IMR-90 (cell line): ENCODE measurements at regions not wholly inside any gene's neighbourhood (a gene's known extent, or its start where the extent isn't known, plus 50 kb on each side); places are given as distances from the start of the nearest gene placed in this dataset.

Source experiments
- ATAC-seq: fragments of 200-7000 bp; cut with Tn5 transposase; 2 replicates; pipeline ENCODE4 v1.9.1; 2020; ENCODE audit warnings: low read depth, mild to moderate bottlenecking, moderate library complexity
- BruUV-seq: library from RNA; stranded (reverse); fragments of 400-500 nt; replicated peaks from 2 replicates; lab custom pipeline; 2021; lab: Mats Ljungman, UMichigan
- CTCF ChIA-PET: fragments of 300-600 bp; formaldehyde crosslinking; extraction: SDS; loops from one replicate; lab custom pipeline; 2021; ENCODE audit warnings: antibody characterized with exemption; lab: Yijun Ruan, JAX
- POLR2A ChIA-PET: fragments of 300-600 bp; sonication (Branson Sonifier 250); formaldehyde crosslinking; loops from one replicate; lab custom pipeline; 2022; ENCODE audit warnings: antibody characterized with exemption; ENCODE audit not compliant: unreplicated experiment; lab: Charles Lee
- DNase-seq: peaks from one replicate; pipeline ENCODE4 v3.0.0; 2013
- H2AFZ ChIP-seq: replicated peaks from 2 replicates; pipeline ENCODE3; 2013; ENCODE audit warnings: low read length, mild to moderate bottlenecking; ENCODE audit not compliant: poor library complexity
- H2AK5ac ChIP-seq: 2 replicates; pipeline ENCODE4 v1.6.1; 2013; ENCODE audit warnings: low read depth, low read length, inconsistent platforms
- H2AK9ac ChIP-seq: replicated peaks from 2 replicates; pipeline ENCODE3; 2013; ENCODE audit warnings: mild to moderate bottlenecking, low read depth, low read length, moderate library complexity; ENCODE audit not compliant: poor library complexity
- H2BK120ac ChIP-seq: 2 replicates; pipeline ENCODE4 v1.6.1; 2013; ENCODE audit warnings: low read depth, low read length, inconsistent platforms
- H2BK15ac ChIP-seq: 3 replicates; pipeline ENCODE4 v1.6.1; 2013; ENCODE audit warnings: low read depth, low read length, inconsistent platforms
- H2BK20ac ChIP-seq: 2 replicates; pipeline ENCODE4 v1.6.1; 2013; ENCODE audit warnings: low read depth, mild to moderate bottlenecking, inconsistent platforms, low read length, moderate library complexity
- H2BK5ac ChIP-seq: 2 replicates; pipeline ENCODE4 v1.6.1; 2013; ENCODE audit warnings: mild to moderate bottlenecking, low read depth, low read length, inconsistent platforms; ENCODE audit not compliant: poor library complexity, severe bottlenecking
- H3K14ac ChIP-seq: replicated peaks from 2 replicates; pipeline ENCODE4 v1.6.1; 2013; ENCODE audit warnings: low read depth, low read length, inconsistent platforms
- H3K18ac ChIP-seq: 2 replicates; pipeline ENCODE4 v1.6.1; 2013; ENCODE audit warnings: low read depth, low read length, control low read depth
- H3K23ac ChIP-seq: 2 replicates; pipeline ENCODE4 v1.6.1; 2013; ENCODE audit warnings: low read depth, low read length, inconsistent platforms
- H3K27ac ChIP-seq: 2 replicates; pipeline ENCODE4 v1.5.1; 2013; ENCODE audit warnings: mild to moderate bottlenecking, control low read depth, low read length; ENCODE audit not compliant: insufficient read depth
- H3K27me3 ChIP-seq: 2 replicates; pipeline ENCODE4 v1.6.1; 2013; ENCODE audit warnings: low read length; ENCODE audit not compliant: control insufficient read depth, insufficient read depth
- H3K36me3 ChIP-seq: 2 replicates; pipeline ENCODE4 v1.6.1; 2013; ENCODE audit warnings: low read length, mixed read lengths; ENCODE audit not compliant: control insufficient read depth, insufficient read depth
- H3K4ac ChIP-seq: 2 replicates; pipeline ENCODE4 v1.6.1; 2013; ENCODE audit warnings: low read depth, low read length, inconsistent platforms
- H3K4me1 ChIP-seq: 2 replicates; pipeline ENCODE4 v1.6.1; 2013; ENCODE audit warnings: low read length, mixed read lengths; ENCODE audit not compliant: control insufficient read depth, insufficient read depth
- H3K4me2 ChIP-seq: 2 replicates; pipeline ENCODE4 v1.6.1; 2013; ENCODE audit warnings: low read depth, mild to moderate bottlenecking, control low read depth, low read length, moderate library complexity
- H3K4me3 ChIP-seq: 2 replicates; pipeline ENCODE4 v1.5.1; 2013; ENCODE audit warnings: low read depth, mild to moderate bottlenecking, control low read depth, low read length, moderate library complexity; ENCODE audit not compliant: insufficient read depth
- H3K56ac ChIP-seq: 2 replicates; pipeline ENCODE4 v1.6.1; 2013; ENCODE audit warnings: low read length, inconsistent platforms; ENCODE audit not compliant: insufficient read depth; ENCODE audit errors: extremely low read depth
- H3K79me1 ChIP-seq, 2 experiments: 2 replicates each; pipeline ENCODE4 v1.6.1; 2013; ENCODE audit warnings: low read length in 2 of 2, inconsistent platforms in 1 of 2, low read depth in 1 of 2
- H3K9ac ChIP-seq: 2 replicates; pipeline ENCODE4 v1.6.1; 2013; ENCODE audit warnings: low read depth, low read length, control low read depth
- H3K9me1 ChIP-seq: 2 replicates; pipeline ENCODE4 v1.6.1; 2013; ENCODE audit warnings: low read length, inconsistent platforms; ENCODE audit not compliant: insufficient read depth
- H3K9me3 ChIP-seq: 2 replicates; pipeline ENCODE4 v1.6.1; 2013; ENCODE audit warnings: low read length; ENCODE audit not compliant: control insufficient read depth, insufficient read depth
- H4K20me1 ChIP-seq: 2 replicates; pipeline ENCODE4 v1.6.1; 2013; ENCODE audit warnings: low read length, inconsistent platforms; ENCODE audit not compliant: insufficient read depth
- H4K5ac ChIP-seq: 2 replicates; pipeline ENCODE4 v1.6.1; 2013; ENCODE audit warnings: mild to moderate bottlenecking, low read depth, low read length, control low read depth
- H4K8ac ChIP-seq, 2 experiments: 2 replicates each; pipeline ENCODE4 v1.6.1; 2013; ENCODE audit warnings: low read depth in 2 of 2, low read length in 2 of 2, control low read depth in 1 of 2, inconsistent platforms in 1 of 2
- H4K91ac ChIP-seq: 2 replicates; pipeline ENCODE4 v1.6.1; 2013; ENCODE audit warnings: low read depth, low read length, inconsistent platforms; ENCODE audit not compliant: insufficient read depth
- ELK1 ChIP-seq: fragments of 150-350 bp; IDR thresholded peaks from 2 replicates; pipeline ENCODE4 v1.6.1; 2016; ENCODE audit warnings: low read depth, mild to moderate bottlenecking, low read length, moderate library complexity, borderline replicate concordance
- FOS ChIP-seq: fragments of 150-350 bp; IDR thresholded peaks from 2 replicates; pipeline ENCODE4 v1.6.1; 2016; ENCODE audit warnings: low read depth, low read length
- POLR2A ChIP-seq: IDR thresholded peaks from 2 replicates; pipeline ENCODE4 v1.6.1; 2012; ENCODE audit warnings: mild to moderate bottlenecking, low read depth, low read length
- RCOR1 ChIP-seq: IDR thresholded peaks from 2 replicates; pipeline ENCODE4 v1.6.1; 2012; ENCODE audit warnings: mild to moderate bottlenecking, low read length, improper control_type of control experiment; ENCODE audit not compliant: insufficient replicate concordance
- RFX5 ChIP-seq: IDR thresholded peaks from 2 replicates; pipeline ENCODE4 v1.8.0; 2012; ENCODE audit warnings: low read depth, mild to moderate bottlenecking, low read length, moderate library complexity
- WGBS, 2 experiments: methylation state at CpG; one replicate each; pipeline versions ENCODE4 v1.1.5 to v1.1.7; 2013; ENCODE audit warnings: missing lambda C conversion rate in 2 of 2; ENCODE audit not compliant: insufficient read length in 1 of 2; ENCODE audit errors: extremely low coverage in 2 of 2; 5-methylcytosine and 5-hydroxymethylcytosine counted together
- dilution Hi-C: fragments of 300-500 bp; cut with HindIII; formaldehyde crosslinking; loops from one replicate; pipeline ENCODE4 v1.14.3; 2018; ENCODE audit warnings: low sequenced_read_pairs; ENCODE audit not compliant: unreplicated experiment
- in situ Hi-C: fragments of 300-500 bp; cut with MboI; formaldehyde crosslinking; loops from 3 replicates; pipeline ENCODE4 v1.14.3; 2019; ENCODE audit warnings: low sequenced_read_pairs, inconsistent platforms, mixed read lengths
- intact Hi-C: fragments of 100-400 bp; cut with micrococcal nuclease; formaldehyde crosslinking; loops from 2 replicates; pipeline ENCODE4 v1.10.0; 2022

- Histone ChIP-seq H4K8ac (no peak overlapping the region), H3K23ac (no peak overlapping the region), H4K5ac (no peak overlapping the region), H3K4me3 (no peak overlapping the region), H2BK20ac (no peak overlapping the region), H2AK5ac (no peak overlapping the region; the same call in 1 of the 2 replicates), H4K20me1 (peaks cover 82% of the 10 kb centered on the region), H3K79me1 (peaks cover 42 to 93% of the 10 kb centered on the region in 2 experiments), H3K4me2 (no peak overlapping the region), H4K91ac (no peak overlapping the region), H2AK9ac (no peak overlapping the region), H3K14ac (no peak overlapping the region), H3K9me1 (peaks cover 52% of the 10 kb centered on the region), H3K56ac (no peak overlapping the region), H3K36me3 (peaks cover 11% of the 10 kb centered on the region), H2BK15ac (no peak overlapping the region), H3K4ac (no peak overlapping the region), H2BK120ac (no peak overlapping the region), H2AFZ (no peak overlapping the region), H3K9me3 (no peaks in the 10 kb centered on the region), H3K18ac (no peak overlapping the region), H3K27ac (no peak overlapping the region), H3K27me3 (no peaks in the 10 kb centered on the region), H2BK5ac (no peak overlapping the region), H3K9ac (no peak overlapping the region), H3K4me1 (peaks cover 13% of the 10 kb centered on the region)
- no TSS peak for BruUV-seq
- no peak for ATAC-seq
- 100% methylated on average over 1 of the region's 11 CpGs; no CpG with 5 or more reads in 1 of the 2 experiments for WGBS, 2 experiments
- no peak for DNase-seq
- in situ Hi-C loops: no loop called here
- TF ChIP-seq ELK1 (no peak), RFX5 (no peak), RCOR1 (no peak), POLR2A (no peak), FOS (no peak)
- CTCF ChIA-PET: interaction anchor here (0.8 kb wide), 1 partner anchor 14 kb away, joined by 3 read pairs; no protein-coding TSS in a partner anchor
- intact Hi-C loops: no loop called here
- POLR2A ChIA-PET: no interaction called here
- dilution Hi-C loops: no loop called here
These were observed 96.8 kb downstream of the GLI2 start for GRCh38 chr2:120832296-120833070.
